Tibial nerve (tissue), 3 donors: ENCODE measurements at regions not wholly inside any gene's neighbourhood (a gene's known extent, or its start where the extent isn't known, plus 50 kb on each side); places are given as distances from the start of the nearest gene placed in this dataset.

ENCODE experiments used
- POLR2A ChIP-seq, 2 donors: fragments of 450-650 bp; IDR thresholded peaks; one replicate each; pipeline ENCODE4 v1.6.1; 2017; ENCODE audit warnings: antibody characterized with exemption in 2 of 2, mild to moderate bottlenecking in 2 of 2, moderate library complexity in 2 of 2
- TF ChIP-seq, protein P1 (sequence below), 5 experiments: fragments of 200-600 bp in 3 of 5; fragments of 450-650 bp in 2 of 5; sonication (generic) in 3 of 5; IDR thresholded peaks; one replicate each; pipeline ENCODE4 v1.5.1; 2016 to 2019; ENCODE audit warnings: antibody characterized with exemption in 5 of 5, mild to moderate bottlenecking in 3 of 5, moderate library complexity in 2 of 5

DNA sequence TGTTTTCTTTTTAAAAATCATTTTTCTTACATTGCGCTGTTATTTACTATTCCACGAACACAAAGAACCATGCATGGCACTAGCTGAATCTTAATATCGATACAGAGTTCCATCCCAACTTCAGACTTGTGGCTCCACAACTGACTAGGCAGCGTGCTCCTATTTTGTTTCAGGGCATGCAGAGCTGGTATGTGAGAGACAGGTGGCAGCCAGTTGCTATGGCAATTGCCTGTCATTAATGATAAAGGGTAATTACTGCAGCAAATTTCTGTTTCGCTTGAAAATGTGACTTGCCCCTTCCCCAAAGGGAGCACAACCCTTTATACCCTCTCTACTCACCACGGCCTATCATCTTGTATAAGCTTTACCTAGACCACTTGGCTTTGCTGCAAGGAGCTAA lies 113.1 kb upstream of the G2E3 start:
- TF ChIP-seq, protein P1, sequence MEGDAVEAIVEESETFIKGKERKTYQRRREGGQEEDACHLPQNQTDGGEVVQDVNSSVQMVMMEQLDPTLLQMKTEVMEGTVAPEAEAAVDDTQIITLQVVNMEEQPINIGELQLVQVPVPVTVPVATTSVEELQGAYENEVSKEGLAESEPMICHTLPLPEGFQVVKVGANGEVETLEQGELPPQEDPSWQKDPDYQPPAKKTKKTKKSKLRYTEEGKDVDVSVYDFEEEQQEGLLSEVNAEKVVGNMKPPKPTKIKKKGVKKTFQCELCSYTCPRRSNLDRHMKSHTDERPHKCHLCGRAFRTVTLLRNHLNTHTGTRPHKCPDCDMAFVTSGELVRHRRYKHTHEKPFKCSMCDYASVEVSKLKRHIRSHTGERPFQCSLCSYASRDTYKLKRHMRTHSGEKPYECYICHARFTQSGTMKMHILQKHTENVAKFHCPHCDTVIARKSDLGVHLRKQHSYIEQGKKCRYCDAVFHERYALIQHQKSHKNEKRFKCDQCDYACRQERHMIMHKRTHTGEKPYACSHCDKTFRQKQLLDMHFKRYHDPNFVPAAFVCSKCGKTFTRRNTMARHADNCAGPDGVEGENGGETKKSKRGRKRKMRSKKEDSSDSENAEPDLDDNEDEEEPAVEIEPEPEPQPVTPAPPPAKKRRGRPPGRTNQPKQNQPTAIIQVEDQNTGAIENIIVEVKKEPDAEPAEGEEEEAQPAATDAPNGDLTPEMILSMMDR (IDR thresholded peaks at IDR 0.05) = no peak
- TF ChIP-seq POLR2A (IDR thresholded peaks at IDR 0.05) = no peak
